ENCODE measurements at regions not wholly inside any gene's neighbourhood (a gene's known extent, or its start where the extent isn't known, plus 50 kb on each side); places are given as distances from the start of the nearest gene placed in this dataset.
"Not testable (repeated sequence)": the region's sequence is repeated elsewhere in the genome, so short reads cannot be mapped to it uniquely, and the experiment has no call there.

DNA sequence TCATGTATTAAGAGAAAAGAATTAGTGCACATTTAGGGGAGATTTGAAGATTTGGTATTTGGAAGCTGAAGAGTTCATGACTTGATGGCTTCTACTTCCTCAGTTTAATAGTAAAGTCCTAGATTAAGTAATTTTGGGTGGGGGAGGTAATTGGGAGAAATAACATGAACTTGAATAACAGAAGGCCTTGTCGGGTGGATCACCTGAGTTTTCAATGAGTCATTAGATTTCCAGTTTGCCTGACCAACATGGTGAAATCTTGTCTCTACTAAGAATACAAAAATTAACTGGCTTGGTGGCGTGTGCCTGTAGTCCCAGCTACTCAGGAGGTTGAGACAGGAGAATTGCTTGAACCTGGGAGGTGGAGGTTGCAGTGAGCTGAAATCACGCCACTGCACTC, 181.0 kb downstream of the GJA1 start:
- DNase-seq, result no peak
- no peak overlapping the region for H3K27ac Mint-ChIP-seq
- no peaks in the 10 kb centered on the region for H3K36me3 Mint-ChIP-seq
- no peak overlapping the region for H3K4me3 Mint-ChIP-seq
- no peaks in the 10 kb centered on the region for H3K4me1 Mint-ChIP-seq
- H3K27me3 Mint-ChIP-seq (ENCODE audit: low read depth in 3 of 3), result peaks cover 0 to 4% (median 0%) of the 10 kb centered on the region in 3 donors
- peaks cover 2 to 11% (median 6%) of the 10 kb centered on the region in 6 donors for H3K9me3 Mint-ChIP-seq

GRCh38 chr6:121617388-121617787, 181.9 kb downstream of the GJA1 start:
- H3K4me1 Mint-ChIP-seq, result no peaks in the 10 kb centered on the region
- no peaks in the 10 kb centered on the region for H3K36me3 Mint-ChIP-seq
- no peak overlapping the region for H3K4me3 Mint-ChIP-seq

GRCh38 chr6:121619013-121619412, 183.6 kb downstream of the GJA1 start:
- peaks cover 3 to 12% (median 8%) of the 10 kb centered on the region in 6 donors for H3K9me3 Mint-ChIP-seq
- peaks cover 0 to 2% (median 0%) of the 10 kb centered on the region in 3 donors for H3K27me3 Mint-ChIP-seq (ENCODE audit: low read depth in 3 of 3)
- H3K4me1 Mint-ChIP-seq, result no peaks in the 10 kb centered on the region
- H3K36me3 Mint-ChIP-seq, result no peaks in the 10 kb centered on the region
- no peak for DNase-seq
- no peak overlapping the region for H3K4me3 Mint-ChIP-seq
- no peak overlapping the region for H3K27ac Mint-ChIP-seq

More at GRCh38 chr6:121617388-121617787, 181.9 kb downstream of the GJA1 start:
- Mint-ChIP-seq H3K9me3 (peaks cover 3 to 11% (median 8%) of the 10 kb centered on the region in 6 donors), H3K27ac (no peak overlapping the region), H3K27me3 (ENCODE audit: low read depth in 3 of 3) (peaks cover 0 to 3% (median 0%) of the 10 kb centered on the region in 3 donors)
- DNase-seq, result no peak

- no peaks in the 10 kb centered on the region for H3K36me3 Mint-ChIP-seq
- H3K9me3 Mint-ChIP-seq, result peaks cover 8 to 16% (median 10%) of the 10 kb centered on the region in 6 donors
- no peaks in the 10 kb centered on the region for H3K4me1 Mint-ChIP-seq
- no peak for DNase-seq
- H3K27ac Mint-ChIP-seq, result no peak overlapping the region
- no peak overlapping the region for H3K4me3 Mint-ChIP-seq
- H3K27me3 Mint-ChIP-seq (ENCODE audit: low read depth in 3 of 3), result peaks cover 0 to 2% (median 0%) of the 10 kb centered on the region in 3 donors
Measured at GRCh38 chr6:121619987-121620740, 184.7 kb downstream of the GJA1 start.

GRCh38 chr6:121627761-121628160, 192.3 kb downstream of the GJA1 start:
- Mint-ChIP-seq H3K9me3 (peaks cover 6 to 31% (median 10%) of the 10 kb centered on the region in 6 donors), H3K36me3 (no peaks in the 10 kb centered on the region), H3K4me1 (no peaks in the 10 kb centered on the region), H3K4me3 (no peak overlapping the region), H3K27ac (no peak overlapping the region), H3K27me3 (ENCODE audit: low read depth in 3 of 3) (no peaks in the 10 kb centered on the region)
- no peak for DNase-seq

DNA sequence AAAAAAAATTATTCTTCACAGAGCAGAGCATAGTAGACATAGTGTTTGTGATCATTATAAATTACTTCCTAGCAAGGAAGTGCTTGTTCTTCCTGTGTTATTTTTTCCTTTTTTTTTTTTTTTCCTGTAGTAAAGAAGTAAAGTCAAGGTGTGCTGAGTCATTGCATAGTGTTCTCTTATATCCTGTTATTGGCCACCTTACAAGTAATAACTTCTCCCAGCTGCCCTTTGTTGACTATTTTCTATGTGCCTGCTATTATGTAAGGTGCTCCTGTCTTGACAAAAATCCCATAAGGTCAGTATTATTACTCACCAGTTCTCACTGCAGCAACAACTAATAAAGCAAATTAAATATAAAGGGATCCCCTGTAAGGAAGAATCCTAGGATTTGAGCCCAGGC, 195.3 kb downstream of the GJA1 start:
- Mint-ChIP-seq H3K4me3 (no peak overlapping the region), H3K27me3 (ENCODE audit: low read depth in 3 of 3) (peaks cover 0 to 2% (median 0%) of the 10 kb centered on the region in 3 donors), H3K36me3 (no peaks in the 10 kb centered on the region), H3K4me1 (no peaks in the 10 kb centered on the region), H3K9me3 (peaks cover 3 to 27% (median 8%) of the 10 kb centered on the region in 6 donors), H3K27ac (no peak overlapping the region)
- no peak for DNase-seq

DNA sequence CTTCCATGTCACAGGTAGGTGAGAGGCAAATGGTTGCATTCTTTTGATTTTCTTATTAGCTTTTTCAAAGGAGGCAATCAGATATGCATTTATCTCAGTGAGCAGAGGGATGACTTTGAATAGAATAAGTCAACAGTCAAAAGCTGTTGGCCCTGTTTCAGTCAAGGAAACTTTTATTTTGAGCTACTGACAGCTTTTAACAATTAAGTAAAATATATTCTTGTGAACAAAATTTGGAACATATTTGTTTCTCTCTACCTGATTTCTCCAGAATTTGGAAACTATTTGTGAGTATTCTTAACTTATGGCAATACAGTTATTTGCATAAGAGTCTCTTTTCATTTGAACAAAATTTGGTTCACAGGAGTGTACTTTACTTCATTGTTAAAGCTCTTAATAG, 196.3 kb downstream of the GJA1 start:
- peaks cover 3 to 28% (median 7%) of the 10 kb centered on the region in 6 donors for H3K9me3 Mint-ChIP-seq
- not testable (repeated sequence) for H3K4me1 Mint-ChIP-seq; DNase-seq; H3K36me3 Mint-ChIP-seq; H3K27me3 Mint-ChIP-seq (ENCODE audit: low read depth in 3 of 3); H3K4me3 Mint-ChIP-seq; H3K27ac Mint-ChIP-seq

GRCh38 chr6:121633309-121633708, 197.9 kb downstream of the GJA1 start:
- Mint-ChIP-seq H3K27me3 (ENCODE audit: low read depth in 3 of 3) (peaks cover 0 to 2% (median 0%) of the 10 kb centered on the region in 3 donors), H3K4me3 (no peak overlapping the region), H3K27ac (no peak overlapping the region), H3K9me3 (peaks cover 3 to 28% (median 7%) of the 10 kb centered on the region in 6 donors), H3K4me1 (no peaks in the 10 kb centered on the region), H3K36me3 (no peaks in the 10 kb centered on the region)
- no peak for DNase-seq

DNA sequence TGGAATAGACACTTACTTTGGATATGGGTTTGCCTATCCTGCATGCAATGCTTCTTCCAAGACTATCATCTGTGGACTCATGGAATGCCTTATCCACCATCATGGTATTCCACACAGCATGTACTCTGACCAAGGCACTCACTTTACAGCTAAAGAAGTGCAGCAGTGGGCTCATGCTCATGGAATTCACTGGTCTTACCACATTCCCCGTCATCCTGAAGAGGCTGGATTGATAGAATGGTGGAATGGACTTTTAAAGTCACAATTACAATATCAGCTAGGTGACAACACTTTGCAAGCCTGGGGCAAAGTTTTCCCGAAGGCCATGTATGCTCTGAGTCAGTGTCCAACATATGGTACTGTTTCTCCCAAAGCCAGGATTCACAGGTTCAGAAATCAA, 199.1 kb downstream of the GJA1 start:
- H3K9me3 Mint-ChIP-seq, result peaks cover 5 to 29% (median 10%) of the 10 kb centered on the region in 6 donors
- not testable (repeated sequence) for DNase-seq; H3K36me3 Mint-ChIP-seq; H3K4me3 Mint-ChIP-seq; H3K27ac Mint-ChIP-seq; H3K27me3 Mint-ChIP-seq (ENCODE audit: low read depth in 3 of 3); H3K4me1 Mint-ChIP-seq

DNA sequence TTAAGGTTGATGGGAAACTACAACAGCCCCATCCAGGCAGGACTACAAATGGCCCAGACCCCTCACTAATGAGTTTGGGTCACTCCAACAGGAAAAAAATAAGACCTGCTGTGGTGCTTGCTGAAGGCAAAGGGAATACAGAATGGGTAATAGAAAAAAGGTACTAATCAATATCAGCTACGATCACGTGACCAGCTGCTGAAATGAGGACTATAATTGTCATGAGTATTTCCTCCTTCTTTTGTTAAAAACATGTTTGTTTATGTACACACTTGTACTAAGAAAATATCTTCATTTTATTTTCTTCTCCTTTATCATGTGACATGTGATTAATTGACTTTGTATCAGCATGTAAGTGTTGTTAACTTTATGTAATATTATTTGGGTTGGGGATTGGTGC, 199.9 kb downstream of the GJA1 start:
- peaks cover 5 to 35% (median 10%) of the 10 kb centered on the region in 6 donors for H3K9me3 Mint-ChIP-seq
- no peak overlapping the region for H3K4me3 Mint-ChIP-seq
- no peak for DNase-seq
- H3K36me3 Mint-ChIP-seq, result no peaks in the 10 kb centered on the region
- peaks cover 0 to 2% (median 0%) of the 10 kb centered on the region in 3 donors for H3K27me3 Mint-ChIP-seq (ENCODE audit: low read depth in 3 of 3)
- no peaks in the 10 kb centered on the region for H3K4me1 Mint-ChIP-seq
- no peak overlapping the region for H3K27ac Mint-ChIP-seq

GRCh38 chr6:121636217-121636616, 200.8 kb downstream of the GJA1 start:
- H3K27ac Mint-ChIP-seq; H3K36me3 Mint-ChIP-seq; DNase-seq; H3K27me3 Mint-ChIP-seq (ENCODE audit: low read depth in 3 of 3); H3K4me1 Mint-ChIP-seq; H3K4me3 Mint-ChIP-seq: not testable (repeated sequence)
- H3K9me3 Mint-ChIP-seq, result peaks cover 5 to 30% (median 11%) of the 10 kb centered on the region in 6 donors

- no peak overlapping the region for H3K27ac Mint-ChIP-seq
- peaks cover 0 to 2% (median 0%) of the 10 kb centered on the region in 3 donors for H3K27me3 Mint-ChIP-seq (ENCODE audit: low read depth in 3 of 3)
- no peak for DNase-seq
- H3K4me3 Mint-ChIP-seq, result no peak overlapping the region
- H3K4me1 Mint-ChIP-seq, result no peaks in the 10 kb centered on the region
- no peaks in the 10 kb centered on the region for H3K36me3 Mint-ChIP-seq
- peaks cover 2 to 21% (median 9%) of the 10 kb centered on the region in 6 donors for H3K9me3 Mint-ChIP-seq
Measured at GRCh38 chr6:121639021-121639420, 203.6 kb downstream of the GJA1 start.

DNA sequence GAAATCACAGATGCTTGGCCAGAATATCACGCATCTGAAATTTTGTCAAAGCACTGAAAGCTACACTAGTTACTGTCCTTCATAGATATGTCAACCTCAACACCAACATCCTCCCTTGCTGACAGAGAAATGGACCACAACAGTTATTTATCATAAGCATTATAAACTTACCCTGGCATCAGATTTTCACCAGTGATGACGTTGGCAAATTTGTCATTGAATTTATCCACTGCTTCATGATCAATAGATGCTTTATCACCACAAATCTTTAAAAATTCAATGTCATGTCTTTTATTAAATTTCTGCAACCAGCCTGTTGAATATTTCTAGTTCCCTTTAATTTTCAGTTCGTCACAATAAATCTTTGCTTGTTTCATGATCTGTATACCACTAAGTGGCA, 205.7 kb downstream of the GJA1 start:
- H3K27me3 Mint-ChIP-seq (ENCODE audit: low read depth in 3 of 3), result no peaks in the 10 kb centered on the region
- no peak overlapping the region for H3K4me3 Mint-ChIP-seq
- H3K9me3 Mint-ChIP-seq, result peaks cover 0 to 21% (median 7%) of the 10 kb centered on the region in 6 donors

DNA sequence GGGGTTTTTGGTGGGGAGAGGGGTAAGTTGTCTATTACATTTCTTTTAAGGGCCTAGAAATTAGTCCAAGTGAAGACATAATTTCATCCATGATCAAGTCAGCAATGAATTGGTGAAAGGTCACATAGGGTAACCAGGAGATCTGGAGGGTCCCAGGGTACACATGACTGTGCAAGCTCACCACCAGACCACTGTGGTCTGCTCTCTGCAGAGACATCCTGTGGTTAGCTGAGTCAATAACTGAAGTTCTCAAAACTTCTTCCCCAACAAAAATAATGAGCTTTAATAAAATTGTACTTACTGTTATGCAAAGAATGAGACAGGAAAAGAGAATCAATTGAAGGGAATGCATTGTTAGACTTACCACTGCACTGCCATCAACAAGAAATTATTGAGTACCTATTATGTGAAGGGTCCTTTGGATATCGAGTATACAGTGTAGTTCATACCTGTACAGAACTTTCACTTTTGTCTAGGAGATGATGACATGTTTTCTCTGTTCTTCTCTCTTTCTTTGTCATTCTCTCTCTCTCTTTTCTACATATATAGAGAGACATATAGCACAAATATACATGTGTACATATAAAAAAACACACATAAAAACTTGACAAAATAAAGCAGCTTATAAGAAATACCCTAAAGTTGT, 209.8 kb downstream of the GJA1 start:
- peaks cover 0 to 2% of the 10 kb centered on the region in 2 donors for H3K4me1 Mint-ChIP-seq
- no peak overlapping the region for H3K27ac Mint-ChIP-seq
- peaks cover 0 to 3% (median 0%) of the 10 kb centered on the region in 3 donors for H3K36me3 Mint-ChIP-seq
- no peak for DNase-seq
- no peak overlapping the region for H3K4me3 Mint-ChIP-seq
- peaks cover 0 to 13% (median 2%) of the 10 kb centered on the region in 6 donors for H3K9me3 Mint-ChIP-seq
- no peaks in the 10 kb centered on the region for H3K27me3 Mint-ChIP-seq (ENCODE audit: low read depth in 3 of 3)

More for the DNA sequence above, 205.7 kb downstream of the GJA1 start:
- Mint-ChIP-seq H3K36me3 (no peaks in the 10 kb centered on the region), H3K4me1 (peaks cover 0 to 2% of the 10 kb centered on the region in 2 donors), H3K27ac (no peak overlapping the region)
- no peak for DNase-seq

Measured in immature natural killer cell (primary cell).